GM23338 (cell line): ENCODE measurements at regions not wholly inside any gene's neighbourhood (a gene's known extent, or its start where the extent isn't known, plus 50 kb on each side); places are given as distances from the start of the nearest gene placed in this dataset.
A peak's percentile ranks its signal among the peaks of the same experiment; 100 is the strongest.
"Not testable (repeated sequence)": the region's sequence is repeated elsewhere in the genome, so short reads cannot be mapped to it uniquely, and the experiment has no call there.

ENCODE experiments used
- ATAC-seq: fragments of 200-7000 bp; cut with Tn5 transposase; 3 replicates; pipeline ENCODE4 v1.9.1; 2020
- DNase-seq: peaks from one replicate; pipeline ENCODE4 v3.0.0-alpha.2; 2015; ENCODE audit warnings: low spot score
- H2AFZ ChIP-seq: fragments of 200-600 bp; sonication (generic); 2 replicates; pipeline ENCODE4 v1.8.0; 2016; ENCODE audit warnings: antibody characterized with exemption, mild to moderate bottlenecking, moderate library complexity
- H3F3A ChIP-seq: fragments of 200-600 bp; sonication (generic); replicated peaks from 2 replicates; pipeline ENCODE4 v1.8.0; 2017; ENCODE audit warnings: antibody characterized with exemption, mixed run types, low read depth
- H3K27ac ChIP-seq: fragments of 200-600 bp; sonication (generic); 2 replicates; pipeline ENCODE4 v1.6.1; 2016; ENCODE audit warnings: low read depth
- H3K27me3 ChIP-seq: fragments of 200-600 bp; sonication (generic); 2 replicates; pipeline ENCODE4 v1.8.0; 2016; ENCODE audit warnings: mild to moderate bottlenecking, mixed run types, moderate library complexity; ENCODE audit not compliant: insufficient read depth
- H3K36me3 ChIP-seq: fragments of 200-600 bp; sonication (generic); 2 replicates; pipeline ENCODE4 v1.8.0; 2016; ENCODE audit warnings: mild to moderate bottlenecking; ENCODE audit not compliant: insufficient read depth
- H3K4me1 ChIP-seq: fragments of 200-600 bp; sonication (generic); 2 replicates; pipeline ENCODE4 v1.8.0; 2016; ENCODE audit warnings: mild to moderate bottlenecking, moderate library complexity; ENCODE audit not compliant: insufficient read depth
- H3K4me2 ChIP-seq: fragments of 200-600 bp; sonication (generic); 2 replicates; pipeline ENCODE4 v1.7.1; 2017; ENCODE audit warnings: mixed run types
- H3K4me3 ChIP-seq: fragments of 200-600 bp; sonication (generic); 2 replicates; pipeline ENCODE4 v1.6.1; 2016; ENCODE audit warnings: mixed run types
- H3K79me2 ChIP-seq: fragments of 200-600 bp; sonication (generic); replicated peaks from 2 replicates; pipeline ENCODE4 v1.8.0; 2017; ENCODE audit warnings: mild to moderate bottlenecking; ENCODE audit not compliant: insufficient read depth
- H3K9me2 ChIP-seq: fragments of 200-600 bp; sonication (generic); 2 replicates; pipeline ENCODE4 v1.8.0; 2017; ENCODE audit not compliant: insufficient read depth
- H4K20me1 ChIP-seq: fragments of 200-600 bp; sonication (generic); replicated peaks from 2 replicates; pipeline ENCODE4 v1.8.0; 2017; ENCODE audit warnings: mild to moderate bottlenecking; ENCODE audit not compliant: insufficient read depth
- H3K27ac Mint-ChIP-seq: 2 replicates; pipeline ENCODE4 v1.8.0; 2020; ENCODE audit warnings: inconsistent platforms, mild to moderate bottlenecking, moderate library complexity, mixed read lengths
- H3K27me3 Mint-ChIP-seq: 3 replicates; pipeline ENCODE4 v1.8.0; 2022; ENCODE audit warnings: low read depth, mild to moderate bottlenecking, moderate library complexity, mixed read lengths, inconsistent platforms; ENCODE audit not compliant: insufficient read depth, poor library complexity
- H3K36me3 Mint-ChIP-seq: 3 replicates; pipeline ENCODE4 v1.8.0; 2021; ENCODE audit warnings: low read depth, mild to moderate bottlenecking, inconsistent platforms, moderate library complexity, mixed read lengths
- H3K4me1 Mint-ChIP-seq: 3 replicates; pipeline ENCODE4 v1.8.0; 2020; ENCODE audit warnings: mild to moderate bottlenecking, inconsistent platforms, mixed read lengths
- H3K4me3 Mint-ChIP-seq: 3 replicates; pipeline ENCODE4 v1.8.0; 2021; ENCODE audit warnings: moderate library complexity, mild to moderate bottlenecking, inconsistent platforms, mixed read lengths
- H3K9me3 Mint-ChIP-seq: 3 replicates; pipeline ENCODE4 v1.8.0; 2020; ENCODE audit warnings: moderate library complexity, mild to moderate bottlenecking, inconsistent platforms, mixed read lengths

- not testable (repeated sequence) for H3K9me3 Mint-ChIP-seq, H3F3A ChIP-seq, DNase-seq, H3K36me3 ChIP-seq, H2AFZ ChIP-seq, H3K4me3 Mint-ChIP-seq, H3K9me2 ChIP-seq, H3K4me3 ChIP-seq, H3K27me3 Mint-ChIP-seq, H4K20me1 ChIP-seq, H3K4me1 Mint-ChIP-seq, H3K27ac ChIP-seq, H3K4me1 ChIP-seq, H3K27me3 ChIP-seq, H3K36me3 Mint-ChIP-seq, H3K27ac Mint-ChIP-seq, H3K4me2 ChIP-seq, H3K79me2 ChIP-seq
- peak; percentile 85 for ATAC-seq
Observed at GRCh38 chr2:110316051-110316865, 103.9 kb upstream of the MTLN start.

- not testable (repeated sequence) for H2AFZ ChIP-seq, H3K79me2 ChIP-seq, H4K20me1 ChIP-seq, H3K4me2 ChIP-seq, H3F3A ChIP-seq, H3K4me1 Mint-ChIP-seq, H3K9me2 ChIP-seq, H3K4me3 ChIP-seq, H3K9me3 Mint-ChIP-seq, H3K4me3 Mint-ChIP-seq, H3K27ac Mint-ChIP-seq, H3K36me3 ChIP-seq, DNase-seq, H3K36me3 Mint-ChIP-seq, H3K27ac ChIP-seq, H3K27me3 Mint-ChIP-seq, H3K27me3 ChIP-seq, H3K4me1 ChIP-seq
- peak; percentile 54 for ATAC-seq
Observed at GRCh38 chr2:110315054-110315820, 102.9 kb upstream of the MTLN start.

GRCh38 chr2:110314472-110314871 is 102.1 kb upstream of the MTLN start:
- not testable (repeated sequence) for ATAC-seq, DNase-seq

GRCh38 chr2:110313032-110313431 is 100.7 kb upstream of the MTLN start:
- not testable (repeated sequence) for H2AFZ ChIP-seq, H3K27me3 Mint-ChIP-seq

More at GRCh38 chr2:110314472-110314871, 102.1 kb upstream of the MTLN start:
- not testable (repeated sequence) for H3K9me3 Mint-ChIP-seq, H2AFZ ChIP-seq, H3K9me2 ChIP-seq, H3K27ac Mint-ChIP-seq, H3K79me2 ChIP-seq, H3K36me3 ChIP-seq, H3K4me3 Mint-ChIP-seq, H3K36me3 Mint-ChIP-seq, H4K20me1 ChIP-seq, H3K27me3 ChIP-seq, H3F3A ChIP-seq, H3K4me2 ChIP-seq, H3K4me1 Mint-ChIP-seq, H3K4me1 ChIP-seq, H3K27me3 Mint-ChIP-seq, H3K27ac ChIP-seq, H3K4me3 ChIP-seq

GRCh38 chr2:110311713-110312444 is 99.5 kb upstream of the MTLN start:
- not testable (repeated sequence) for H3K36me3 Mint-ChIP-seq, H3K27me3 Mint-ChIP-seq, H3K27me3 ChIP-seq, H3K4me1 ChIP-seq, H4K20me1 ChIP-seq, H3K36me3 ChIP-seq, H3K27ac Mint-ChIP-seq, H3K4me3 Mint-ChIP-seq, H3K4me3 ChIP-seq, DNase-seq, H3K9me3 Mint-ChIP-seq, H3K4me2 ChIP-seq, H2AFZ ChIP-seq, H3F3A ChIP-seq, H3K79me2 ChIP-seq, H3K27ac ChIP-seq, ATAC-seq, H3K4me1 Mint-ChIP-seq, H3K9me2 ChIP-seq

More at GRCh38 chr2:110313032-110313431, 100.7 kb upstream of the MTLN start:
- H3K79me2 ChIP-seq, H3K4me3 ChIP-seq, H3K36me3 ChIP-seq, H3K4me1 ChIP-seq, H3K36me3 Mint-ChIP-seq, H3K27me3 ChIP-seq, H3K27ac Mint-ChIP-seq, DNase-seq, H3K9me2 ChIP-seq, H3K4me2 ChIP-seq, H3F3A ChIP-seq, H3K9me3 Mint-ChIP-seq, H3K27ac ChIP-seq, ATAC-seq, H3K4me1 Mint-ChIP-seq, H3K4me3 Mint-ChIP-seq, H4K20me1 ChIP-seq: not testable (repeated sequence)

GRCh38 chr2:110310988-110311475 is 98.7 kb upstream of the MTLN start:
- not testable (repeated sequence) for H3K4me3 Mint-ChIP-seq, DNase-seq, H3K36me3 Mint-ChIP-seq, H3F3A ChIP-seq, H3K4me3 ChIP-seq, H3K27me3 Mint-ChIP-seq, H2AFZ ChIP-seq, ATAC-seq, H3K4me1 ChIP-seq, H3K27ac Mint-ChIP-seq, H3K27me3 ChIP-seq, H3K4me1 Mint-ChIP-seq, H3K9me2 ChIP-seq, H3K4me2 ChIP-seq, H3K9me3 Mint-ChIP-seq, H3K27ac ChIP-seq, H4K20me1 ChIP-seq, H3K79me2 ChIP-seq, H3K36me3 ChIP-seq
